ENCODE measurements at regions not wholly inside any gene's neighbourhood (a gene's known extent, or its start where the extent isn't known, plus 50 kb on each side); places are given as distances from the start of the nearest gene placed in this dataset.

GRCh38 chr5:89095341-89095740 lies 212.4 kb upstream of the MEF2C start:
- DNase-seq, result no peak

GRCh38 chr5:89090037-89090436 lies 207.1 kb upstream of the MEF2C start:
- no peak for DNase-seq

GRCh38 chr5:89087551-89088318 lies 204.8 kb upstream of the MEF2C start:
- DNase-seq, result no peak

- no peak for DNase-seq
Measured at GRCh38 chr5:89087128-89087527, 204.1 kb upstream of the MEF2C start.

- no peak for DNase-seq
Measured at GRCh38 chr5:89086390-89087086, 203.6 kb upstream of the MEF2C start.

GRCh38 chr5:89083791-89084190 lies 200.8 kb upstream of the MEF2C start:
- DNase-seq, result no peak

GRCh38 chr5:89081360-89081759 lies 198.4 kb upstream of the MEF2C start:
- DNase-seq, result no peak

- no peak for DNase-seq
Measured at GRCh38 chr5:89080467-89081116, 197.6 kb upstream of the MEF2C start.

- DNase-seq, result no peak
Measured at GRCh38 chr5:89072842-89073672, 190.1 kb upstream of the MEF2C start.

GRCh38 chr5:89071941-89072331 lies 189.0 kb upstream of the MEF2C start:
- no peak for DNase-seq

GRCh38 chr5:89071101-89071940 lies 188.3 kb upstream of the MEF2C start:
- no peak for DNase-seq

GRCh38 chr5:89069591-89069990 lies 186.6 kb upstream of the MEF2C start:
- no peak for DNase-seq

GRCh38 chr5:89067362-89067761 lies 184.4 kb upstream of the MEF2C start:
- DNase-seq, result no peak

GRCh38 chr5:89065919-89066318 lies 182.9 kb upstream of the MEF2C start:
- no peak for DNase-seq

- no peak for DNase-seq
Measured at GRCh38 chr5:89064736-89065135, 181.8 kb upstream of the MEF2C start.

GRCh38 chr5:89064054-89064453 lies 181.1 kb upstream of the MEF2C start:
- no peak for DNase-seq

- no peak for DNase-seq
Measured at GRCh38 chr5:89060768-89061167, 177.8 kb upstream of the MEF2C start.

- DNase-seq, result no peak
Measured at GRCh38 chr5:89059274-89059673, 176.3 kb upstream of the MEF2C start.

- DNase-seq, result no peak
Measured at GRCh38 chr5:89055695-89056085, 172.7 kb upstream of the MEF2C start.

- DNase-seq, result no peak
Measured at GRCh38 chr5:89055015-89055694, 172.2 kb upstream of the MEF2C start.

GRCh38 chr5:89053547-89053946 lies 170.6 kb upstream of the MEF2C start:
- no peak for DNase-seq

Measured in central memory CD4-positive, alpha-beta T cell (primary cell).